NCI-H345 (cell line): ENCODE measurements at regions not wholly inside any gene's neighbourhood (a gene's known extent, or its start where the extent isn't known, plus 50 kb on each side); places are given as distances from the start of the nearest gene placed in this dataset.

Experiments
- DNase-seq: peaks from one replicate; lab custom pipeline; 2025; lab: John Stamatoyannopoulos, UW

- no peak for DNase-seq
Measured at GRCh38 chr9:104448036-104448435, 56.0 kb upstream of the OR13F1 start.
